Activated CD4-positive, alpha-beta memory T cell treated with anti-CD3 and anti-CD28 coated beads for 36 hours (primary cell): ENCODE measurements at regions not wholly inside any gene's neighbourhood (a gene's known extent, or its start where the extent isn't known, plus 50 kb on each side); places are given as distances from the start of the nearest gene placed in this dataset.

Experiments used
- CTCF ChIA-PET: fragments of 350-600 bp; sonication (Branson Sonifier 250); formaldehyde crosslinking; loops from one replicate; lab custom pipeline; 2021; ENCODE audit warnings: antibody characterized with exemption, inconsistent platforms; lab: Charles Lee
- POLR2A ChIA-PET: fragments of 350-600 bp; sonication (Branson Sonifier 250); formaldehyde crosslinking; loops from one replicate; lab custom pipeline; 2021; ENCODE audit warnings: antibody characterized with exemption; lab: Charles Lee
- DNase-seq: peaks from one replicate; pipeline ENCODE4 v3.0.0-alpha.2; 2020
- H3K27ac Mint-ChIP-seq: one replicate; pipeline ENCODE4 v1.8.0; 2021; ENCODE audit warnings: mixed read lengths
- H3K27me3 Mint-ChIP-seq: one replicate; pipeline ENCODE4 v1.8.0; 2021; ENCODE audit warnings: mixed read lengths
- H3K36me3 Mint-ChIP-seq: one replicate; pipeline ENCODE4 v1.8.0; 2021; ENCODE audit warnings: mixed read lengths
- H3K4me1 Mint-ChIP-seq: one replicate; pipeline ENCODE4 v1.8.0; 2021; ENCODE audit warnings: low read depth, mixed read lengths
- H3K4me3 Mint-ChIP-seq: one replicate; pipeline ENCODE4 v1.8.0; 2021; ENCODE audit warnings: mild to moderate bottlenecking, mixed read lengths
- H3K9me3 Mint-ChIP-seq: one replicate; pipeline ENCODE4 v1.8.0; 2021; ENCODE audit warnings: mixed read lengths
- intact Hi-C: fragments of 100-400 bp; cut with micrococcal nuclease; formaldehyde crosslinking; loops from one replicate; pipeline ENCODE4 v1.15.1; 2023

DNA sequence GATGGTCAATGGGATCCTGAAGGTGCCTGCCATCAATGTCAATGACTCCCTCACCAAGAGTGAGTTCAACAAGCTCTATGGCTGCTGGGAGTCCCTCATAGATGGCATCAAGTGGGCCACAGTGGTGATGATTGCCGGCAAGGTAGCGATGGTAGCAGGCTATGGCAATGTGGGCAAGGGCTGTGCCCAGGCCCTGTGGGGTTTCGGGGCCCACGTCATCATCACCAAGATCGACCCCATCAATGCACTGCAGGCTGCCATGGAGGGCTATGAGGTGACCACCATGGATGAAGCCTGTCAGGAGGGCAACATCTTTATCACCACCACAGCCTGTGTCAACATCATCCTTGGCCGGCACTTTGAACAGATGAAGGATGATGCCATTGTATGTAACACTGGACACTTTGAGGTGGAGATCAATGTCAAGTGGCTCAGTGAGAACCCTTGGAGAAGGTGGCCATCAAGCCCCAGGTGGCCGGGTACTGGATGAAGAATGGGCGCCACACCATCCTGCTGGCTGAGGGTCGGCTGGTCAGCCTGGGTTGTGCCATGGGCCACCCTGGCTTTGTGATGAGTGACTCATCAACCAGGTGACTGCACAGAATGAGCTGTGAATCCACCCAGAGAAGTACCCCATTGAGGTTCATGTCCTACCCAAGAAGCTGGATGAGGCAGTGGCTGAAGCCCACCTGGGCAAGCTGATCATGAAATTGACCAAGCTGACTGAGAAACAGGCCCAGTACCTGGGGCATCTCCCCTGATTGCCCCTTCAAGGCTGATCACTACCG, 63.0 kb upstream of the ANTXRL start:
- no peak overlapping the region for H3K27ac Mint-ChIP-seq
- no peak overlapping the region for H3K4me3 Mint-ChIP-seq
- intact Hi-C loops = loop anchor here (10.0 kb wide), 1 partner anchor 101 kb away; no protein-coding TSS in a partner anchor
- no peaks in the 10 kb centered on the region for H3K4me1 Mint-ChIP-seq
- POLR2A ChIA-PET = no interaction called here
- CTCF ChIA-PET = no interaction called here
- no peak for DNase-seq
- peaks cover 2% of the 10 kb centered on the region for H3K36me3 Mint-ChIP-seq
- no peaks in the 10 kb centered on the region for H3K9me3 Mint-ChIP-seq
- no peaks in the 10 kb centered on the region for H3K27me3 Mint-ChIP-seq

DNA sequence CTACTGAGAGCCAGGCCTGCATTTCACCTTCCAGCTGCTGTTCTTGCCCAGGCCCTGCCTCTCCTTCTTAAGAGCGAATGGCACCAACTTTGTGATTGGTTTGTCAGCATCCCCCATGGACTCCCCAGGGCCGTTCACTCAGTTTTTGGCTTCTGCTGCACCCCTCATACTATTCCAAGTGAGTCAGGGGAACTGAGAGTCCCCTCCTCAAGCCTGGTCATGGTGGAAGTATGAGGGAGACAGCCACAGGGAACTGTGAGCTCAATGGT, 62.4 kb upstream of the ANTXRL start:
- H3K4me1 Mint-ChIP-seq = peaks cover 3% of the 10 kb centered on the region
- no peaks in the 10 kb centered on the region for H3K27me3 Mint-ChIP-seq
- peaks cover 1% of the 10 kb centered on the region for H3K36me3 Mint-ChIP-seq
- H3K27ac Mint-ChIP-seq = no peak overlapping the region
- ChIA-PET POLR2A (no interaction called here), CTCF (interaction anchor here (0.8 kb wide), 1 partner anchor 15 kb away, joined by 3 read pairs; no protein-coding TSS in a partner anchor)
- intact Hi-C loops = loop anchor here (10.0 kb wide), 1 partner anchor 100 kb away; no protein-coding TSS in a partner anchor
- no peak overlapping the region for H3K4me3 Mint-ChIP-seq
- no peak for DNase-seq
- H3K9me3 Mint-ChIP-seq = no peaks in the 10 kb centered on the region

DNA sequence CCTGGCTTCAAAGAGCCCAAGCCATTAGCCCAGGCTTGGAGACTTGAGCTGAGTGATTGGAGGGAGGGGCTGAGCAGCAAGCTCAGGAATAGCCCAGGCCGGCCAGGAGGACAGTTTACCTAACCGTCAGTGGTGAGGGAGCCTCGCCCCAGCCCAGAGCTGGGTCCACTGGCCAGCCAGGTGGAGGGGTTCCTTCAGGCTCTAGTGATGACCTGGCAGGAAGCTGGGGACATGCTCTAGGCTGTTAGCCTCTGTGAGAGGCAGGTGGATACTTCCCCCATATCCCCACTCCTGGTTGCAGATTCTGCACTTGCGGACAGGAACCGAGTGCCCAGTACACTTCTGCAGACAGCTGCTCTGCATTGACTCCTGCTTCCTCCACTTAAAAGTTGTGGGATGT, 61.2 kb upstream of the ANTXRL start:
- Mint-ChIP-seq H3K27me3 (no peaks in the 10 kb centered on the region), H3K9me3 (peaks cover 8% of the 10 kb centered on the region), H3K27ac (no peak overlapping the region), H3K36me3 (peaks cover 10% of the 10 kb centered on the region), H3K4me1 (peaks cover 6% of the 10 kb centered on the region), H3K4me3 (no peak overlapping the region)
- intact Hi-C loops = loop anchor here (10.0 kb wide), 1 partner anchor 99 kb away; no protein-coding TSS in a partner anchor
- ChIA-PET CTCF (interaction anchor here (1.3 kb wide), 1 partner anchor 26 kb away, joined by 3 read pairs; no protein-coding TSS in a partner anchor), POLR2A (no interaction called here)
- DNase-seq = no peak

DNA sequence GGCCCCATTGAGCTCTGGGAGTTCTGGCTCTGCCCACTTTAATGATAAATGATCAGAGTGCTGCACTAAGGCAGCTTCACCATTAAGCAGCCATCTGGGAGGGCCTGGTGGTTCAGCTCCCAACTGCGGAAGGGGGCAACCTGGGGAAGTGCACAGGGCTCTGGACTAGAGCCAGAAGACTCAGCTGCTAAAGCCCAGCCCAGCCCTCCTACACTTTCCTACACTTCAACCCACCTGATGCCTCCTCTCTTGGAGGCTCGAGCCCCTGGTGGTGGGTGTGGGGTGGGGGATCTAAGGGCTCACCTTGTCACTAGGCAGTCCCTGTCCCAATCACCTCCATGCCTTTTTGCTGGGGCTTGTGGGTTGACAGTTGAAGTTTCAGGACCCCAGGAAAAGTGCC, 60.6 kb upstream of the ANTXRL start:
- ChIA-PET POLR2A (no interaction called here), CTCF (interaction anchor here (1.3 kb wide), 1 partner anchor 25 kb away, joined by 3 read pairs; no protein-coding TSS in a partner anchor)
- Mint-ChIP-seq H3K27me3 (no peaks in the 10 kb centered on the region), H3K9me3 (peaks cover 12% of the 10 kb centered on the region), H3K4me1 (peaks cover 6% of the 10 kb centered on the region), H3K4me3 (no peak overlapping the region), H3K36me3 (peaks cover 15% of the 10 kb centered on the region), H3K27ac (no peak overlapping the region)
- intact Hi-C loops = loop anchor here (10.0 kb wide), 1 partner anchor 99 kb away; no protein-coding TSS in a partner anchor
- DNase-seq = no peak

DNA sequence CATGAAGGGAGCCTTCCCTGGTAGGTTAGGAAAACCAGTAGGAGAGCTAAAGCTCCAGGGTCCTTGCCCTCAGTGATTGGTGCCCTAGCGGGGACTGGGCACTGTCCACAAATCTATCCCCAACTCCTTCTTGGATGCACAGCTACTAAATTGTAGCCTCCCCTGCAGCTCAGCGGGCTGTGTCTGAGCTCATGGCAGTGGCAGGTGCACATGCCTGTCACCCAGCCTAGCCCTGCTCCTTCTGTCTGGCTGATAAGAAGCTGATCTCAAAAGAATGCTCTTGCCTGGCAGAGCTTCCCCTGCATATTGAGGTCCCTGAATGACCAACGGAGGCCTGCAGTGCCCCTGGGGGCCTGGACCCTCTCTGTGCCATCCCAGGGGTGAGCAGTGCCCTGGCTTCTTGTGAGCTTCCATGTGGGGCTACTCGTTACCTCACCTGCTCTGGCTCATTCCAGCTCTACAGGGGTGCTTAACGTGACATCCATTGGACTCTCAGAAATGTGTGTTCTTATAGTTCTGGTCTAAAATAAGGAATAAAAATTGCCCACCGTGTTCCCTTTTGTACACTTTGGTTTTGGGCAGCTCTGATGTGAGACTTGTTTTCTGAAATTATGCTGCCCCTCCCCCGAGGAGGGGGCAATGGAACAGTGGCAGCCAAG, 59.8 kb upstream of the ANTXRL start:
- Mint-ChIP-seq H3K27ac (no peak overlapping the region), H3K4me3 (no peak overlapping the region), H3K4me1 (peaks cover 6% of the 10 kb centered on the region), H3K9me3 (peaks cover 15% of the 10 kb centered on the region), H3K27me3 (no peaks in the 10 kb centered on the region), H3K36me3 (peaks cover 19% of the 10 kb centered on the region)
- POLR2A ChIA-PET = no interaction called here
- CTCF ChIA-PET = interaction anchor here (1.0 to 1.5 kb wide), 4 partner anchors 14 to 339 kb away, joined by 3 to 4 read pairs (median 3); partner anchors contain the start of gene NCOA4
- no peak for DNase-seq
- intact Hi-C loops = loop anchor here (10.0 kb wide), 1 partner anchor 98 kb away; no protein-coding TSS in a partner anchor

- Mint-ChIP-seq H3K27ac (no peak overlapping the region), H3K9me3 (peaks cover 15% of the 10 kb centered on the region), H3K36me3 (peaks cover 21% of the 10 kb centered on the region), H3K4me1 (peaks cover 6% of the 10 kb centered on the region), H3K4me3 (no peak overlapping the region), H3K27me3 (no peaks in the 10 kb centered on the region)
- intact Hi-C loops = loop anchor here (10.0 kb wide), 1 partner anchor 97 kb away; no protein-coding TSS in a partner anchor
- DNase-seq = no peak
- ChIA-PET CTCF (interaction anchor here (0.7 to 1.5 kb wide), 4 partner anchors 9 to 338 kb away, joined by 3 to 4 read pairs (median 3); partner anchors contain the start of gene NCOA4), POLR2A (no interaction called here)
Observed at GRCh38 chr10:46227571-46227935, 59.2 kb upstream of the ANTXRL start.

DNA sequence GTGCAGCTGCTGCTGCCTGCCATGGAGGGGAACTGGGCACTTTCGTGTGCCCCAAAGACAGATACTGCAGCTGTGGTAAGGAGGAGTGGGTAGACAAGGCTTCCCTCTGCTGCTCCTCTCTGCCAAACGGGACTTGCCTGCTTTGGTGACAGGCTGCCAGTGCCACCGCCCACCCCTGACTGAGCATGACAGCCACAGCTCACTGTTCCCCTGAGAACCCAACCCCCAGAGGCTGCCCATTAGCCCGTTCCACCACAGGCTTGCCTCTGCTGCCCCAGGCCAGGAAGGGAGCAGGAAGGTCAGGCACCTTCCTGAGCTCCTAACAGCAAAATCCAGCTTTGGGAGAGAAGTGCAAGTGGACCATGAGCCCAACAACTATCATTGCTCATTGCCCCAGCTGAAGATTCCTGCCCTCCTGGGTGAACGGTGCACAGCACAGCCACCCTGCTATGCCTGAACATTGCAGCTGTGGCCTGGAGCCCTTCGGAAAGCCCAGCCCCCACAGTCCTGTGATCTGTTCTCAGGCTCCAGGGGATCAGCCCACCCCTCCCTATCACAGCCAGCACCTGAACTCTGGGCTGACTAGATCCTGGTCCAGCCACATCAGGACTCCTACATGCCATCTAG, 58.7 kb upstream of the ANTXRL start:
- Mint-ChIP-seq H3K36me3 (peaks cover 21% of the 10 kb centered on the region), H3K27me3 (no peaks in the 10 kb centered on the region), H3K4me1 (peaks cover 6% of the 10 kb centered on the region), H3K9me3 (peaks cover 15% of the 10 kb centered on the region), H3K27ac (no peak overlapping the region), H3K4me3 (no peak overlapping the region)
- ChIA-PET CTCF (interaction anchor here (0.7 to 1.7 kb wide), 6 partner anchors 8 to 338 kb away, joined by 3 to 5 read pairs (median 3); partner anchors contain the start of gene NCOA4), POLR2A (no interaction called here)
- intact Hi-C loops = loop anchor here (10.0 kb wide), 1 partner anchor 97 kb away; no protein-coding TSS in a partner anchor
- peak; percentile 7 for DNase-seq

GRCh38 chr10:46228563-46229071, 58.2 kb upstream of the ANTXRL start:
- peaks cover 21% of the 10 kb centered on the region for H3K36me3 Mint-ChIP-seq
- H3K27me3 Mint-ChIP-seq = no peaks in the 10 kb centered on the region
- DNase-seq = peak; percentile 76
- H3K27ac Mint-ChIP-seq = no peak overlapping the region
- no peak overlapping the region for H3K4me3 Mint-ChIP-seq
- intact Hi-C loops = loop anchor here (10.0 kb wide), 1 partner anchor 96 kb away; no protein-coding TSS in a partner anchor
- ChIA-PET CTCF (interaction anchor here (0.9 to 2.2 kb wide), 8 partner anchors 10 to 97 kb away, joined by 3 to 9 read pairs (median 4); no protein-coding TSS in a partner anchor), POLR2A (no interaction called here)
- H3K9me3 Mint-ChIP-seq = peaks cover 15% of the 10 kb centered on the region
- H3K4me1 Mint-ChIP-seq = peaks cover 6% of the 10 kb centered on the region

GRCh38 chr10:46229144-46229563, 57.6 kb upstream of the ANTXRL start:
- intact Hi-C loops = loop anchor here (10.0 kb wide), 1 partner anchor 96 kb away; no protein-coding TSS in a partner anchor
- Mint-ChIP-seq H3K36me3 (peaks cover 21% of the 10 kb centered on the region), H3K4me3 (no peak overlapping the region), H3K9me3 (peaks cover 15% of the 10 kb centered on the region), H3K27me3 (no peaks in the 10 kb centered on the region), H3K27ac (no peak overlapping the region), H3K4me1 (peaks cover 6% of the 10 kb centered on the region)
- CTCF ChIA-PET = interaction anchor here (0.7 to 2.2 kb wide), 10 partner anchors 9 to 97 kb away, joined by 3 to 9 read pairs (median 3); no protein-coding TSS in a partner anchor
- POLR2A ChIA-PET = no interaction called here
- DNase-seq = peak; percentile 19

GRCh38 chr10:46230615-46231014, 56.2 kb upstream of the ANTXRL start:
- Mint-ChIP-seq H3K36me3 (peaks cover 21% of the 10 kb centered on the region), H3K27ac (no peak overlapping the region), H3K4me3 (no peak overlapping the region), H3K9me3 (peaks cover 15% of the 10 kb centered on the region), H3K27me3 (no peaks in the 10 kb centered on the region), H3K4me1 (peaks cover 6% of the 10 kb centered on the region)
- ChIA-PET CTCF (interaction anchor here (2.2 kb wide), 1 partner anchor 8 kb away, joined by 9 read pairs; no protein-coding TSS in a partner anchor), POLR2A (no interaction called here)
- DNase-seq = no peak
- intact Hi-C loops = no loop called here

DNA sequence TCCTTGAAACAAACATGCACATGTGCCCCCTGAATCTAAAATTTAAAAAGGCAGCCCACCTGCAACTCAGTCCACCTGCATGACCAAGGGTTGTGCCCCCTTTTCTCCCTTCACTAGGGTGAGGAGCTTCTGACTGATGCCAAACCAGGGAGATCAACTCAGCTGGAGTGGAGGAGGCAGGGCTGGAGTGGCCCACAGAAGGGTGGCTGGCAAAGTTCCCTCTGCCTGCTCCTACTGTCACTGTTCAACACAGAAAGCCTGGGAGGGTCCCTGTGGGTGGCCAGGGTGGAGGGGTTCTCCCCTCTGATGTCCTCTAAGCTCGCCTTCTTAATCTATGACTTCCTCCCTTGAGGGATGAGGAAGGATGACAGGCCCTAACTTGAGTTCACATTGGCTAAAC, 55.7 kb upstream of the ANTXRL start:
- ChIA-PET POLR2A (no interaction called here), CTCF (no interaction called here)
- intact Hi-C loops = no loop called here
- H3K27ac Mint-ChIP-seq = no peak overlapping the region
- H3K9me3 Mint-ChIP-seq = peaks cover 15% of the 10 kb centered on the region
- no peak for DNase-seq
- no peaks in the 10 kb centered on the region for H3K27me3 Mint-ChIP-seq
- peaks cover 21% of the 10 kb centered on the region for H3K36me3 Mint-ChIP-seq
- H3K4me3 Mint-ChIP-seq = no peak overlapping the region
- peaks cover 6% of the 10 kb centered on the region for H3K4me1 Mint-ChIP-seq
